ENCODE measurements at regions not wholly inside any gene's neighbourhood (a gene's known extent, or its start where the extent isn't known, plus 50 kb on each side); places are given as distances from the start of the nearest gene placed in this dataset.

DNA sequence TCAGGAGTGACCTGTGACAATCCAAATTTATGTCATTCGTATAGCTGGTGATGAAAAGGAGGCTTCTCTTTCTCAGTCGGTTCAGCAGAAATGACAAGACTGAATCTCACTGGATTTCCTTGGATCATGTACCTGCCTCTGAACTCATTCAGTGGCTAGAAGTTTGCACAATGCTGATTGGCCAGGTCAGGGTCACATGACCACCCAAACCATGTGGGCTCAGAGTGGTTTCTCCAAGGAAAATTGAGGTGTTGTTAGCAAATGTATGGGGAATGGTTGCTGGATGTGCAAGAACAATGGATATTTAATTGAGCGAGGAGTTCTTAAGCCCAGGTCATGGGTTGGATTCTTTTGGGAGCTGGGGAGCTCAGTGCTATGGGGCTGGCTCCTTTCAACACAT, 227.5 kb downstream of the AACS start:
- Histone ChIP-seq H2BK12ac (ENCODE audit: insufficient read length, low read depth, low read length) (no peak overlapping the region), H3T11ph (ENCODE audit: low read length) (no peak overlapping the region), H3K18ac (ENCODE audit: insufficient read length, low read depth, low read length) (no peak overlapping the region), H2AK5ac (ENCODE audit: insufficient read length, low read length) (no peak overlapping the region), H3K56ac (ENCODE audit: insufficient read length, low read depth, low read length) (no peak overlapping the region), H3K23me2 (ENCODE audit: insufficient read length, low read depth, low read length, poor library complexity, severe bottlenecking) (no peaks in the 10 kb centered on the region), H2BK5ac (ENCODE audit: insufficient read length, low read length) (no peak overlapping the region), H4K5ac (ENCODE audit: insufficient read length, low read depth, low read length) (no peak overlapping the region), H2BK20ac (ENCODE audit: low read depth, low read length, poor library complexity, severe bottlenecking) (no peak overlapping the region), H3K4ac (ENCODE audit: low read depth, low read length) (no peak overlapping the region), H2BK15ac (ENCODE audit: low read depth, low read length) (no peak overlapping the region), H3K23ac (ENCODE audit: insufficient read length, low read depth, low read length) (no peak overlapping the region), H2BK120ac (ENCODE audit: low read depth, low read length, poor library complexity, severe bottlenecking) (no peak overlapping the region), H3K27ac (ENCODE audit: insufficient read length, low read depth, low read length) (no peak overlapping the region), H3K4me1 (ENCODE audit: insufficient read depth, low read length) (no peaks in the 10 kb centered on the region), H3K79me1 (ENCODE audit: insufficient read depth, low read depth, low read length, poor library complexity, severe bottlenecking) (no peaks in the 10 kb centered on the region), H4K8ac (replicated peaks; ENCODE audit: insufficient read length, low read depth, low read length) (no peak overlapping the region), H4K91ac (ENCODE audit: insufficient read length, low read depth, low read length) (no peak overlapping the region), H2AFZ (ENCODE audit: low read length) (no peak overlapping the region), H3K9ac (ENCODE audit: extremely low read depth, insufficient read length, low read length) (no peak overlapping the region), H3K27me3 (ENCODE audit: insufficient read depth, low read length) (no peaks in the 10 kb centered on the region), H3K79me2 (ENCODE audit: insufficient read depth, low read length) (no peaks in the 10 kb centered on the region), H3K14ac (ENCODE audit: insufficient read depth, low read length) (no peak overlapping the region), H3K4me2 (ENCODE audit: insufficient read depth, insufficient read length, low read length) (no peak overlapping the region), H4K20me1 (ENCODE audit: control insufficient read depth, insufficient read depth, insufficient read length) (no peaks in the 10 kb centered on the region), H3K9me3 (ENCODE audit: control insufficient read depth, low read depth, low read length) (no peaks in the 10 kb centered on the region)
- DNase-seq: no peak
- peaks cover 0 to 6% (median 0%) of the 10 kb centered on the region in 3 experiments; a peak in 2 of 7 replicates for H3K36me3 Mint-ChIP-seq (ENCODE audit: insufficient read depth in 1 of 3, low read depth in 3 of 3)
- H3K27me3 Mint-ChIP-seq (ENCODE audit: low read depth): peaks cover 2% of the 10 kb centered on the region
- WGBS (ENCODE audit: extremely low coverage, insufficient read length, low lambda C conversion rate): no CpG with 5 or more reads among the region's 3 CpGs
- H3K27ac Mint-ChIP-seq: no peak overlapping the region
- H3K4me1 Mint-ChIP-seq: peaks cover 11 to 15% of the 10 kb centered on the region in 2 experiments
- no peak overlapping the region for H3K4me3 Mint-ChIP-seq
- no peak for TF ChIP-seq CTCF (conservative IDR thresholded peaks at IDR 0.05)
- H3K9me3 Mint-ChIP-seq: no peaks in the 10 kb centered on the region

Data from H9 (cell line).